DND-41 (cell line): ENCODE measurements at regions not wholly inside any gene's neighbourhood (a gene's known extent, or its start where the extent isn't known, plus 50 kb on each side); places are given as distances from the start of the nearest gene placed in this dataset.

Source experiments
- EZH2 ChIP-seq: IDR thresholded peaks from 3 replicates; pipeline ENCODE4 v1.6.1; 2012; ENCODE audit warnings: borderline replicate concordance, low read depth, mild to moderate bottlenecking, moderate library complexity, low read length, inconsistent platforms; ENCODE audit not compliant: severe bottlenecking
- TF ChIP-seq, protein P1 (sequence below): IDR thresholded peaks from 2 replicates; pipeline ENCODE4 v1.5.1; 2012; ENCODE audit warnings: borderline replicate concordance, low read length, moderate library complexity, mild to moderate bottlenecking; ENCODE audit not compliant: poor library complexity, severe bottlenecking; ENCODE audit errors: extremely low read depth

DNA sequence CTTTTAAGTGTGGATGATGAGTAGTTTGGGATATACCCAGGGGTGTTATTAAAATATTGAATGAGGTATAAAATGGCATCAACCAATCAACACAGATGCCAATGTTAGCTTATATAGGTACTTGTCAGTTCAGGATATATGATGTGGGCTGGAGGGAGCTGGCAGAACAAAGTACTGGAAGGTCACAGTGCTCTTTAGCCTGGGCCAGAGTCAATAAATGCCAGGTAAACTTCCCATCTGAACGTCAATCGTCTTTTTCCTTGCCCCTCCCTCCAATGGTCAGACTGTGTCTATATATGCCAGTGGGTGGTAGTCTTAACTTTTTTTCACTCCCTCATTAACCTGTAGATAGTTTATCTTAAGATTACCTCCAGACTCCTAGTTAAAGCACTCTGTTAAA, 140.8 kb upstream of the RBMS1 start:
- TF ChIP-seq EZH2: no peak
- TF ChIP-seq, protein P1, sequence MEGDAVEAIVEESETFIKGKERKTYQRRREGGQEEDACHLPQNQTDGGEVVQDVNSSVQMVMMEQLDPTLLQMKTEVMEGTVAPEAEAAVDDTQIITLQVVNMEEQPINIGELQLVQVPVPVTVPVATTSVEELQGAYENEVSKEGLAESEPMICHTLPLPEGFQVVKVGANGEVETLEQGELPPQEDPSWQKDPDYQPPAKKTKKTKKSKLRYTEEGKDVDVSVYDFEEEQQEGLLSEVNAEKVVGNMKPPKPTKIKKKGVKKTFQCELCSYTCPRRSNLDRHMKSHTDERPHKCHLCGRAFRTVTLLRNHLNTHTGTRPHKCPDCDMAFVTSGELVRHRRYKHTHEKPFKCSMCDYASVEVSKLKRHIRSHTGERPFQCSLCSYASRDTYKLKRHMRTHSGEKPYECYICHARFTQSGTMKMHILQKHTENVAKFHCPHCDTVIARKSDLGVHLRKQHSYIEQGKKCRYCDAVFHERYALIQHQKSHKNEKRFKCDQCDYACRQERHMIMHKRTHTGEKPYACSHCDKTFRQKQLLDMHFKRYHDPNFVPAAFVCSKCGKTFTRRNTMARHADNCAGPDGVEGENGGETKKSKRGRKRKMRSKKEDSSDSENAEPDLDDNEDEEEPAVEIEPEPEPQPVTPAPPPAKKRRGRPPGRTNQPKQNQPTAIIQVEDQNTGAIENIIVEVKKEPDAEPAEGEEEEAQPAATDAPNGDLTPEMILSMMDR: no peak
